Limb (tissue), 2 donors: ENCODE measurements at regions not wholly inside any gene's neighbourhood (a gene's known extent, or its start where the extent isn't known, plus 50 kb on each side); places are given as distances from the start of the nearest gene placed in this dataset.
"Not testable (repeated sequence)": the region's sequence is repeated elsewhere in the genome, so short reads cannot be mapped to it uniquely, and the experiment has no call there.

ENCODE experiments used
- DNase-seq, 2 donors: peaks; one replicate each; pipeline ENCODE4 v3.0.0-alpha.2; 2016; ENCODE audit errors: extremely low spot score in 2 of 2

- DNase-seq = no peak
Measured at GRCh38 chr19:31528261-31528660, 179.0 kb upstream of the TSHZ3 start.

- DNase-seq = no peak
Measured at GRCh38 chr19:31529121-31529520, 179.9 kb upstream of the TSHZ3 start.

- DNase-seq = no peak
Measured at GRCh38 chr19:31530781-31531180, 181.5 kb upstream of the TSHZ3 start.

GRCh38 chr19:31531326-31531725 is 182.1 kb upstream of the TSHZ3 start:
- no peak for DNase-seq

GRCh38 chr19:31532034-31532433 is 182.8 kb upstream of the TSHZ3 start:
- no peak for DNase-seq

GRCh38 chr19:31533114-31533513 is 183.9 kb upstream of the TSHZ3 start:
- DNase-seq = no peak

GRCh38 chr19:31534231-31534630 is 185.0 kb upstream of the TSHZ3 start:
- no peak for DNase-seq

- DNase-seq = no peak
Measured at GRCh38 chr19:31534786-31535657, 185.8 kb upstream of the TSHZ3 start.

- no peak for DNase-seq
Measured at GRCh38 chr19:31535691-31536460, 186.6 kb upstream of the TSHZ3 start.

- no peak for DNase-seq
Measured at GRCh38 chr19:31537136-31537535, 187.9 kb upstream of the TSHZ3 start.

- not testable (repeated sequence) for DNase-seq
Measured at GRCh38 chr19:31537902-31538301, 188.7 kb upstream of the TSHZ3 start.

GRCh38 chr19:31538879-31539278 is 189.6 kb upstream of the TSHZ3 start:
- DNase-seq = no peak

- no peak for DNase-seq
Measured at GRCh38 chr19:31539386-31539785, 190.2 kb upstream of the TSHZ3 start.

GRCh38 chr19:31541396-31541795 is 192.2 kb upstream of the TSHZ3 start:
- no peak for DNase-seq

GRCh38 chr19:31543456-31543855 is 194.2 kb upstream of the TSHZ3 start:
- no peak for DNase-seq

GRCh38 chr19:31545777-31546176 is 196.5 kb upstream of the TSHZ3 start:
- DNase-seq = no peak

GRCh38 chr19:31546205-31546960 is 197.1 kb upstream of the TSHZ3 start:
- no peak for DNase-seq

GRCh38 chr19:31548941-31549340 is 199.7 kb upstream of the TSHZ3 start:
- DNase-seq = no peak

GRCh38 chr19:31553112-31553845 is 204.0 kb upstream of the TSHZ3 start:
- DNase-seq = no peak

- DNase-seq = no peak
Measured at GRCh38 chr19:31553846-31554215, 204.6 kb upstream of the TSHZ3 start.

- no peak for DNase-seq
Measured at GRCh38 chr19:31554360-31554759, 205.1 kb upstream of the TSHZ3 start.
